ENCODE measurements at regions not wholly inside any gene's neighbourhood (a gene's known extent, or its start where the extent isn't known, plus 50 kb on each side); places are given as distances from the start of the nearest gene placed in this dataset.

- TF ChIP-seq POLR2AphosphoS5 (IDR thresholded peaks at IDR 0.05; ENCODE audit: low read depth, low read length) (no peak), POLR2A (IDR thresholded peaks at IDR 0.05; ENCODE audit: low read depth, low read length) (no peak)
Observed at GRCh38 chr17:71412803-71413202, 708.0 kb upstream of the SOX9 start.
